ENCODE measurements at regions not wholly inside any gene's neighbourhood (a gene's known extent, or its start where the extent isn't known, plus 50 kb on each side); places are given as distances from the start of the nearest gene placed in this dataset.

GRCh38 chr11:28684011-28684586 is 575.9 kb downstream of the METTL15 start:
- H3K9me3 Mint-ChIP-seq = peaks cover 4% of the 10 kb centered on the region

GRCh38 chr11:28679795-28680468 is 571.7 kb downstream of the METTL15 start:
- no peaks in the 10 kb centered on the region for H3K4me1 ChIP-seq (ENCODE audit: insufficient read depth, low read length)
- no peaks in the 10 kb centered on the region for H3K36me3 ChIP-seq (ENCODE audit: insufficient read depth, low read length)
- no peaks in the 10 kb centered on the region for H3K9me3 ChIP-seq (ENCODE audit: control insufficient read depth in 1 of 2, insufficient read depth in 1 of 2, low read length in 2 of 2)
- Mint-ChIP-seq H3K27ac (no peak overlapping the region), H3K9me3 (peaks cover 3% of the 10 kb centered on the region), H3K27me3 (no peaks in the 10 kb centered on the region), H3K4me1 (ENCODE audit: low read depth) (no peaks in the 10 kb centered on the region), H3K36me3 (ENCODE audit: low read depth) (no peaks in the 10 kb centered on the region), H3K4me3 (no peak overlapping the region)
- ChIA-PET POLR2A (no interaction called here), CTCF (no interaction called here)
- DNase-seq (no peak), ATAC-seq (ENCODE audit: poor library complexity) (no peak)
- TF ChIP-seq CTCF (IDR thresholded peaks at IDR 0.05) = no peak
- no peaks in the 10 kb centered on the region for H3K27me3 ChIP-seq (ENCODE audit: control insufficient read depth in 1 of 2, insufficient read depth in 2 of 2, low read length in 2 of 2)
- intact Hi-C loops (cut with DNase I, micrococcal nuclease) = no loop called here
- H3K4me3 ChIP-seq (ENCODE audit: low read length) = no peak overlapping the region
- H3K27ac ChIP-seq (ENCODE audit: low read depth in 1 of 2, low read length in 2 of 2) = no peak overlapping the region

More at GRCh38 chr11:28684011-28684586, 575.9 kb downstream of the METTL15 start:
- Histone ChIP-seq H3K27me3 (ENCODE audit: control insufficient read depth in 1 of 2, insufficient read depth in 2 of 2, low read length in 2 of 2) (no peaks in the 10 kb centered on the region), H3K36me3 (ENCODE audit: insufficient read depth, low read length) (no peaks in the 10 kb centered on the region), H3K9me3 (ENCODE audit: control insufficient read depth in 1 of 2, insufficient read depth in 1 of 2, low read length in 2 of 2) (no peaks in the 10 kb centered on the region), H3K27ac (ENCODE audit: low read depth in 1 of 2, low read length in 2 of 2) (no peak overlapping the region), H3K4me1 (ENCODE audit: insufficient read depth, low read length) (no peaks in the 10 kb centered on the region), H3K4me3 (ENCODE audit: low read length) (no peak overlapping the region)
- POLR2A ChIA-PET = no interaction called here
- H3K36me3 Mint-ChIP-seq (ENCODE audit: low read depth) = no peaks in the 10 kb centered on the region
- ATAC-seq (ENCODE audit: poor library complexity) (no peak), DNase-seq (no peak)
- no peak overlapping the region for H3K4me3 Mint-ChIP-seq
- no peak for TF ChIP-seq CTCF (IDR thresholded peaks at IDR 0.05)
- H3K27me3 Mint-ChIP-seq = no peaks in the 10 kb centered on the region
- intact Hi-C loops (cut with DNase I, micrococcal nuclease) = no loop called here
- H3K27ac Mint-ChIP-seq = no peak overlapping the region
- CTCF ChIA-PET = no interaction called here
- no peaks in the 10 kb centered on the region for H3K4me1 Mint-ChIP-seq (ENCODE audit: low read depth)

GRCh38 chr11:28677721-28678120 is 569.5 kb downstream of the METTL15 start:
- DNase-seq = no peak
- no peaks in the 10 kb centered on the region for H3K4me1 ChIP-seq (ENCODE audit: insufficient read depth, low read length)
- ATAC-seq (ENCODE audit: poor library complexity) = no peak
- Mint-ChIP-seq H3K4me3 (no peak overlapping the region), H3K27ac (no peak overlapping the region), H3K9me3 (no peaks in the 10 kb centered on the region), H3K36me3 (ENCODE audit: low read depth) (no peaks in the 10 kb centered on the region), H3K4me1 (ENCODE audit: low read depth) (no peaks in the 10 kb centered on the region), H3K27me3 (no peaks in the 10 kb centered on the region)
- H3K36me3 ChIP-seq (ENCODE audit: insufficient read depth, low read length) = no peaks in the 10 kb centered on the region
- no peaks in the 10 kb centered on the region for H3K27me3 ChIP-seq (ENCODE audit: control insufficient read depth in 1 of 2, insufficient read depth in 2 of 2, low read length in 2 of 2)
- intact Hi-C loops (cut with DNase I, micrococcal nuclease) = no loop called here
- CTCF ChIA-PET = no interaction called here
- no peak overlapping the region for H3K4me3 ChIP-seq (ENCODE audit: low read length)
- TF ChIP-seq CTCF (IDR thresholded peaks at IDR 0.05) = no peak
- H3K27ac ChIP-seq (ENCODE audit: low read depth in 1 of 2, low read length in 2 of 2) = no peak overlapping the region
- POLR2A ChIA-PET = no interaction called here
- no peaks in the 10 kb centered on the region for H3K9me3 ChIP-seq (ENCODE audit: control insufficient read depth in 1 of 2, insufficient read depth in 1 of 2, low read length in 2 of 2)

All from CD4-positive, alpha-beta T cell (primary cell).